GM12875 (cell line): ENCODE measurements at regions not wholly inside any gene's neighbourhood (a gene's known extent, or its start where the extent isn't known, plus 50 kb on each side); places are given as distances from the start of the nearest gene placed in this dataset.

Source experiments
- H3K4me3 ChIP-seq: one replicate; pipeline ENCODE4 v1.5.1; 2011; ENCODE audit warnings: low read depth, low read length, control low read depth
- TF ChIP-seq, protein P1 (sequence below): IDR thresholded peaks from 2 replicates; pipeline ENCODE4 v1.5.1; 2011; ENCODE audit warnings: low read depth, mild to moderate bottlenecking, control low read depth, inconsistent platforms, low read length, moderate library complexity, borderline replicate concordance; ENCODE audit not compliant: insufficient read depth

GRCh38 chr5:4038994-4039393 is 443.4 kb downstream of the IRX1 start:
- TF ChIP-seq, protein P1, sequence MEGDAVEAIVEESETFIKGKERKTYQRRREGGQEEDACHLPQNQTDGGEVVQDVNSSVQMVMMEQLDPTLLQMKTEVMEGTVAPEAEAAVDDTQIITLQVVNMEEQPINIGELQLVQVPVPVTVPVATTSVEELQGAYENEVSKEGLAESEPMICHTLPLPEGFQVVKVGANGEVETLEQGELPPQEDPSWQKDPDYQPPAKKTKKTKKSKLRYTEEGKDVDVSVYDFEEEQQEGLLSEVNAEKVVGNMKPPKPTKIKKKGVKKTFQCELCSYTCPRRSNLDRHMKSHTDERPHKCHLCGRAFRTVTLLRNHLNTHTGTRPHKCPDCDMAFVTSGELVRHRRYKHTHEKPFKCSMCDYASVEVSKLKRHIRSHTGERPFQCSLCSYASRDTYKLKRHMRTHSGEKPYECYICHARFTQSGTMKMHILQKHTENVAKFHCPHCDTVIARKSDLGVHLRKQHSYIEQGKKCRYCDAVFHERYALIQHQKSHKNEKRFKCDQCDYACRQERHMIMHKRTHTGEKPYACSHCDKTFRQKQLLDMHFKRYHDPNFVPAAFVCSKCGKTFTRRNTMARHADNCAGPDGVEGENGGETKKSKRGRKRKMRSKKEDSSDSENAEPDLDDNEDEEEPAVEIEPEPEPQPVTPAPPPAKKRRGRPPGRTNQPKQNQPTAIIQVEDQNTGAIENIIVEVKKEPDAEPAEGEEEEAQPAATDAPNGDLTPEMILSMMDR: no peak
- H3K4me3 ChIP-seq: no peak overlapping the region

DNA sequence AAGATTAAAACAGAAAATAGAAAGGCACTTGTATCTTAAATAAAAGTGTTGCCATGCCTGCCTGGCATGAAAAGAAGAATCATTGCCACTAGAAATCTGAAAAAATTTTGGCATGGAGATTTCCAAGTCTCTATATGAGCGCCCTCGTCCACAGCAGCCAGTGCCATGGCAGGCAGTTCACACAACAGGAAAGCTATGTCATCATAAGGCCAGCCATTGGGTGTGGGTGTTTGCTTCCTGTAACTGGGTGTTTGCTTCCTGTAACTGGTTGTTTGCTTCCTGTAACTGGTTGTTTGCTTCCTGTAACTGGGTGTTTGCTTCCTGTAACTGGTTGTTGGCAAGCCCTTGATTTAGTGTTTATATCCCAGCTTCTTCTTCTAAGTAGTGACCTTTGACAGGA is 446.7 kb downstream of the IRX1 start:
- TF ChIP-seq, protein P1: no peak

GRCh38 chr5:4043135-4043534 is 447.5 kb downstream of the IRX1 start:
- no peak overlapping the region for H3K4me3 ChIP-seq
- TF ChIP-seq, protein P1: no peak

More for the DNA sequence above, 446.7 kb downstream of the IRX1 start:
- H3K4me3 ChIP-seq: no peak overlapping the region

DNA sequence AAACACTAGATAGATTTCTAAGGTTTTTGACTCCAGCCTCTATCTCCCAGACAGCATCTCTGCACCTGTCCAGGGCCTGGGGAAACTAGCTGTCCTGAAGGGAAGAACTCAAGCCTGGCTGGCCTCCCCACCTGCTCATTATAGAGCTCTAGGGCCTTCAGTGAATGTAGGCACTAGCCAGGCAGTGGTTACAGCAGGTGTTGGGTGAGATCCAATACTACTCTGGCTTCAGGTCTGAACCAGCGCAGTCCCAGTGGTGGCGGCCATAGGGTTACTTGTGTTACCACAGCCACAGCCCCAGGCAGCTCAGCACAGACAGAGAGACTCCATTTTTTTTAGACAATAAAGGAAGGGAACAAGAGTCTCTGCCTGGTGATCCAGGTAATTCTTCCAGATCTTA is 449.2 kb downstream of the IRX1 start:
- H3K4me3 ChIP-seq: no peak overlapping the region
- TF ChIP-seq, protein P1: no peak

DNA sequence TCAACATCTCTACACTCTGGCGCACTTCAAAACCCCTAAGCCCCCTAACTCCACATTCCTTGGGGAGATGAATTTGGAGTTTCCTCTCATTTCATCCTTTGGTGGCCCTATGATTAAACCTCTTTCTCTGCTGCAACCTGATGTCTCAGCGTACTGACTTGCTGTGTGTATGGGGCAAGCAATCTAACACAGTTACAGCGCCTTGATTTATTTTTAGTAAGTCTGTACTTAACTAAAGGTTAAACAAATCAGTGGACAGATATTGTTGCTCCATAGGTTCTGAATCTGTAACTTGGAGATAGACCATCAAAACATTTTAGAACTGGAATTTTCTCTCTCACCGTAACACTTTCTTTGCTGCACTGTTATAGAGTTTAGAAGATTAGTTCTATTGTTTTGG is 452.8 kb downstream of the IRX1 start:
- TF ChIP-seq, protein P1: no peak

GRCh38 chr5:4050203-4050602 is 454.6 kb downstream of the IRX1 start:
- TF ChIP-seq, protein P1: no peak
- no peak overlapping the region for H3K4me3 ChIP-seq

More for the DNA sequence above, 452.8 kb downstream of the IRX1 start:
- H3K4me3 ChIP-seq: no peak overlapping the region

DNA sequence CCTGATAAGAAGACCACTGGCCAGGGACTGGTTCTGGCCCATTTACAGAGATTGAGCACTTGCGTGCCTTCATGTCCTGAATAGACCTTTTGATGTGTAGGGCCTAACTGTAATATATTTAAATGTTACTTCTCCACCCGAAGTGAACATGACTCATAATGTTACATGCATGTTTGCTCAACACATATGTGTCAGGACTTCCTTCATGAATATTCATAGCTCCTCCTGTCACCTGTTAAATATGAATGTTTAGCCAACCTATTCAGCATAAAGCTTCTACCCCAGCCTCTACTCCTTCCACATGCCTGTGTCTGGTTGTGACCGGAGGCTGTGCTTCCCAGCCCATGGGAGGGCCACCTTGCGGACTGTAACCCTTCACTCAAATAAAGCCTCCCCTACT is 457.5 kb downstream of the IRX1 start:
- no peak overlapping the region for H3K4me3 ChIP-seq
- TF ChIP-seq, protein P1: no peak
